CD4-positive, alpha-beta T cell (primary cell): ENCODE measurements at regions not wholly inside any gene's neighbourhood (a gene's known extent, or its start where the extent isn't known, plus 50 kb on each side); places are given as distances from the start of the nearest gene placed in this dataset.
A peak's percentile ranks its signal among the peaks of the same experiment; 100 is the strongest.

Source experiments
- ATAC-seq: fragments of 200-7000 bp; cut with Tn5 transposase; one replicate; pipeline ENCODE4 v1.10.0; 2022; ENCODE audit warnings: mild to moderate bottlenecking; ENCODE audit not compliant: poor library complexity
- CTCF ChIA-PET: fragments of 350-600 bp; sonication (Branson Sonifier 250); formaldehyde crosslinking; loops from one replicate; lab custom pipeline; 2021; ENCODE audit warnings: antibody characterized with exemption, inconsistent platforms; lab: Charles Lee
- POLR2A ChIA-PET: fragments of 350-600 bp; sonication (Branson Sonifier 250); formaldehyde crosslinking; loops from one replicate; lab custom pipeline; 2021; ENCODE audit warnings: antibody characterized with exemption, inconsistent platforms; lab: Charles Lee
- DNase-seq, 14 experiments: peaks; one replicate each; pipeline ENCODE4 v3.0.0-alpha.2; 2013 to 2020; ENCODE audit warnings: mixed read lengths in 2 of 14
- H3K27ac ChIP-seq, 2 donors: one replicate each; pipeline versions ENCODE4 v1.5.1 to v1.7.0; 2013; ENCODE audit warnings: low read length in 2 of 2, low read depth in 1 of 2, mild to moderate bottlenecking in 1 of 2
- H3K27me3 ChIP-seq, 2 experiments: 1 replicate in 1 of 2; 2 replicates in 1 of 2; pipeline versions ENCODE4 v1.6.1 to v1.7.0; 2013; ENCODE audit warnings: low read length in 2 of 2, control low read depth in 1 of 2, mild to moderate bottlenecking in 1 of 2, moderate library complexity in 1 of 2; ENCODE audit not compliant: insufficient read depth in 2 of 2, control insufficient read depth in 1 of 2
- H3K36me3 ChIP-seq: one replicate; pipeline ENCODE4 v1.6.1; 2013; ENCODE audit warnings: low read length, control low read depth; ENCODE audit not compliant: insufficient read depth
- H3K4me1 ChIP-seq: one replicate; pipeline ENCODE4 v1.6.1; 2013; ENCODE audit warnings: low read length, control low read depth; ENCODE audit not compliant: insufficient read depth
- H3K4me3 ChIP-seq: one replicate; pipeline ENCODE4 v1.5.1; 2013; ENCODE audit warnings: mild to moderate bottlenecking, low read length, moderate library complexity
- H3K9me3 ChIP-seq, 2 experiments: 1 replicate in 1 of 2; 2 replicates in 1 of 2; pipeline versions ENCODE4 v1.6.1 to v1.7.0; 2013; ENCODE audit warnings: low read length in 2 of 2, mild to moderate bottlenecking in 2 of 2, control low read depth in 1 of 2, moderate library complexity in 1 of 2; ENCODE audit not compliant: control insufficient read depth in 1 of 2, insufficient read depth in 1 of 2
- H3K27ac Mint-ChIP-seq: one replicate; pipeline ENCODE4 v1.8.0; 2020; ENCODE audit warnings: mixed read lengths
- H3K27me3 Mint-ChIP-seq: one replicate; pipeline ENCODE4 v1.8.0; 2021; ENCODE audit warnings: mixed read lengths
- H3K36me3 Mint-ChIP-seq: one replicate; pipeline ENCODE4 v1.8.0; 2021; ENCODE audit warnings: low read depth, mixed read lengths
- H3K4me1 Mint-ChIP-seq: one replicate; pipeline ENCODE4 v1.8.0; 2021; ENCODE audit warnings: low read depth, mixed read lengths
- H3K4me3 Mint-ChIP-seq: one replicate; pipeline ENCODE4 v1.8.0; 2020; ENCODE audit warnings: mild to moderate bottlenecking, mixed read lengths
- H3K9me3 Mint-ChIP-seq: one replicate; pipeline ENCODE4 v1.8.0; 2020; ENCODE audit warnings: mixed read lengths
- intact Hi-C, 2 experiments: fragments of 100-400 bp; cut with DNase I in 1 of 2; cut with micrococcal nuclease in 1 of 2; formaldehyde crosslinking; loops; one replicate each; pipeline versions ENCODE4 v1.15.1 to v1.9.0; 2023 to 2025; cut with DNase I, micrococcal nuclease
- TF ChIP-seq, protein P1 (sequence below): fragments of 200-600 bp; IDR thresholded peaks from one replicate; pipeline ENCODE4 v1.8.0; 2022; ENCODE audit warnings: antibody characterized with exemption, mild to moderate bottlenecking

- CTCF ChIA-PET = no interaction called here
- intact Hi-C loops = no loop called here
- no peak overlapping the region for H3K27ac Mint-ChIP-seq
Measured at GRCh38 chr7:33701927-33702326, 203.4 kb upstream of the BMPER start.

GRCh38 chr7:33702514-33703054, 202.8 kb upstream of the BMPER start:
- TF ChIP-seq, protein P1, sequence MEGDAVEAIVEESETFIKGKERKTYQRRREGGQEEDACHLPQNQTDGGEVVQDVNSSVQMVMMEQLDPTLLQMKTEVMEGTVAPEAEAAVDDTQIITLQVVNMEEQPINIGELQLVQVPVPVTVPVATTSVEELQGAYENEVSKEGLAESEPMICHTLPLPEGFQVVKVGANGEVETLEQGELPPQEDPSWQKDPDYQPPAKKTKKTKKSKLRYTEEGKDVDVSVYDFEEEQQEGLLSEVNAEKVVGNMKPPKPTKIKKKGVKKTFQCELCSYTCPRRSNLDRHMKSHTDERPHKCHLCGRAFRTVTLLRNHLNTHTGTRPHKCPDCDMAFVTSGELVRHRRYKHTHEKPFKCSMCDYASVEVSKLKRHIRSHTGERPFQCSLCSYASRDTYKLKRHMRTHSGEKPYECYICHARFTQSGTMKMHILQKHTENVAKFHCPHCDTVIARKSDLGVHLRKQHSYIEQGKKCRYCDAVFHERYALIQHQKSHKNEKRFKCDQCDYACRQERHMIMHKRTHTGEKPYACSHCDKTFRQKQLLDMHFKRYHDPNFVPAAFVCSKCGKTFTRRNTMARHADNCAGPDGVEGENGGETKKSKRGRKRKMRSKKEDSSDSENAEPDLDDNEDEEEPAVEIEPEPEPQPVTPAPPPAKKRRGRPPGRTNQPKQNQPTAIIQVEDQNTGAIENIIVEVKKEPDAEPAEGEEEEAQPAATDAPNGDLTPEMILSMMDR = no peak
- Histone ChIP-seq H3K36me3 (no peaks in the 10 kb centered on the region), H3K27ac (no peak overlapping the region), H3K4me1 (no peaks in the 10 kb centered on the region), H3K4me3 (no peak overlapping the region), H3K9me3 (peaks cover 6 to 13% of the 10 kb centered on the region in 2 experiments), H3K27me3 (no peaks in the 10 kb centered on the region)
- no peaks in the 10 kb centered on the region for H3K27me3 Mint-ChIP-seq
- ChIA-PET POLR2A (no interaction called here), CTCF (no interaction called here)
- H3K36me3 Mint-ChIP-seq = peaks cover 34% of the 10 kb centered on the region
- ATAC-seq (no peak), DNase-seq (peak in 1 of 14 experiments; percentile 19)
- H3K4me3 Mint-ChIP-seq = no peak overlapping the region
- intact Hi-C loops = no loop called here
- no peak overlapping the region for H3K27ac Mint-ChIP-seq
- H3K9me3 Mint-ChIP-seq = peaks cover 18% of the 10 kb centered on the region
- H3K4me1 Mint-ChIP-seq = no peaks in the 10 kb centered on the region

More at GRCh38 chr7:33701927-33702326, 203.4 kb upstream of the BMPER start:
- peaks cover 18% of the 10 kb centered on the region for H3K9me3 Mint-ChIP-seq
- no peak for ATAC-seq
- peaks cover 6 to 13% of the 10 kb centered on the region in 2 experiments for H3K9me3 ChIP-seq
- no peaks in the 10 kb centered on the region for H3K4me1 Mint-ChIP-seq
- no peak overlapping the region for H3K4me3 ChIP-seq
- no peaks in the 10 kb centered on the region for H3K27me3 ChIP-seq
- TF ChIP-seq, protein P1 = no peak
- no peak overlapping the region for H3K4me3 Mint-ChIP-seq
- H3K27ac ChIP-seq = no peak overlapping the region
- POLR2A ChIA-PET = no interaction called here
- no peaks in the 10 kb centered on the region for H3K4me1 ChIP-seq
- no peak for DNase-seq
- H3K36me3 ChIP-seq = no peaks in the 10 kb centered on the region
- peaks cover 34% of the 10 kb centered on the region for H3K36me3 Mint-ChIP-seq
- H3K27me3 Mint-ChIP-seq = no peaks in the 10 kb centered on the region

DNA sequence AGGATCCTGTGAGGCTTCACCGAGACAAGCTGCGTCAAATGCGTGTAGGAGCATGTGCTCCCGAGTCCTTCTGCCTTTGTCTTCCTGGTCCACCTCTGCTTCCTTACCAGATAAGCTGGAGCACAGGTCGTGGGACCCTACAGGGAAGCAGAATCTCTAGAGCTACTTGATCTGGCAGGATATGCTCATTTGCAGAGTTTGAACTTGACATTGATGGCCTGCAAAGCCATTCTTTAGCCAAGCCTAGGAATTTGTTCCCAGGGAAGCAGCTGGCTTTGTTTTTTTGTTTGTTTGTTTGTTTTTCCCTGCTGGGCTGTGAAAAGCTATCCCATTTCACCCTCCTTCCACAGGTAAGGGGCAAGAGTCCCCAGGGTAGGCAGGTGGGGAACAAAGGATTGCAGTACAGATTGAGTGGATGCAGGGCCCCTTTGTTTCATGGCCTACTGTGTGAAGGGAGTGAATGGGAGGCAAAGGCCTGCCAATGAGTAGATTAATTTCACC, 200.0 kb upstream of the BMPER start:
- Histone ChIP-seq H3K27me3 (no peaks in the 10 kb centered on the region), H3K9me3 (peaks cover 6 to 13% of the 10 kb centered on the region in 2 experiments), H3K27ac (no peak overlapping the region), H3K4me3 (no peak overlapping the region), H3K4me1 (no peaks in the 10 kb centered on the region), H3K36me3 (no peaks in the 10 kb centered on the region)
- Mint-ChIP-seq H3K27me3 (no peaks in the 10 kb centered on the region), H3K27ac (no peak overlapping the region), H3K9me3 (peaks cover 8% of the 10 kb centered on the region), H3K4me1 (no peaks in the 10 kb centered on the region), H3K36me3 (peaks cover 22% of the 10 kb centered on the region), H3K4me3 (no peak overlapping the region)
- CTCF ChIA-PET = no interaction called here
- TF ChIP-seq, protein P1 = no peak
- no peak for ATAC-seq
- intact Hi-C loops = no loop called here
- DNase-seq = no peak
- POLR2A ChIA-PET = no interaction called here
